Tibial nerve (tissue), 4 donors: ENCODE measurements at regions not wholly inside any gene's neighbourhood (a gene's known extent, or its start where the extent isn't known, plus 50 kb on each side); places are given as distances from the start of the nearest gene placed in this dataset.

Experiments
- DNase-seq, 2 donors: peaks; one replicate each; pipeline ENCODE4 v3.0.0-alpha.2; 2019; ENCODE audit warnings: low spot score in 2 of 2
- H3K27ac ChIP-seq, 4 donors: fragments of 200-600 bp; sonication (generic) in 3 of 4; one replicate each; pipeline ENCODE4 v1.5.1; 2017 to 2019; ENCODE audit warnings: mild to moderate bottlenecking in 1 of 4
- H3K27me3 ChIP-seq, 2 donors: fragments of 200-600 bp; sonication (generic) in 1 of 2; one replicate each; pipeline versions ENCODE4 v1.5.1 to v1.6.0; 2017 to 2019
- H3K36me3 ChIP-seq, 3 donors: fragments of 200-600 bp; sonication (generic); one replicate each; pipeline ENCODE4 v1.5.1; 2018 to 2019
- H3K4me1 ChIP-seq, 4 donors: fragments of 200-600 bp; sonication (generic) in 3 of 4; one replicate each; pipeline ENCODE4 v1.5.1; 2017 to 2019
- H3K4me3 ChIP-seq, 4 donors: fragments of 200-600 bp; sonication (generic) in 3 of 4; one replicate each; pipeline ENCODE4 v1.5.1; 2017 to 2019; ENCODE audit warnings: mild to moderate bottlenecking in 1 of 4, moderate library complexity in 1 of 4
- H3K9me3 ChIP-seq, 4 donors: fragments of 200-600 bp; sonication (generic) in 3 of 4; one replicate each; pipeline ENCODE4 v1.5.1; 2017 to 2019
- CTCF ChIP-seq, 5 experiments: fragments of 200-600 bp in 3 of 5; fragments of 450-650 bp in 2 of 5; sonication (generic) in 3 of 5; IDR thresholded peaks; one replicate each; pipeline ENCODE4 v1.5.1; 2016 to 2019; ENCODE audit warnings: antibody characterized with exemption in 5 of 5, mild to moderate bottlenecking in 3 of 5, moderate library complexity in 2 of 5
- EP300 ChIP-seq, 2 donors: sonication (generic); formaldehyde crosslinking; IDR thresholded peaks; one replicate each; pipeline ENCODE4 v1.6.1; 2017; ENCODE audit warnings: antibody characterized with exemption in 2 of 2, mild to moderate bottlenecking in 1 of 2
- POLR2A ChIP-seq, 2 donors: fragments of 450-650 bp; IDR thresholded peaks; one replicate each; pipeline ENCODE4 v1.6.1; 2017; ENCODE audit warnings: antibody characterized with exemption in 2 of 2, mild to moderate bottlenecking in 2 of 2, moderate library complexity in 2 of 2
- WGBS, 2 donors: methylation state at CpG; one replicate each; pipeline ENCODE4 v1.1.5; 2018; 5-methylcytosine and 5-hydroxymethylcytosine counted together

- Histone ChIP-seq H3K27ac (no peak overlapping the region), H3K4me1 (no peaks in the 10 kb centered on the region), H3K27me3 (no peaks in the 10 kb centered on the region), H3K36me3 (no peaks in the 10 kb centered on the region), H3K9me3 (peaks cover 0 to 2% (median 0%) of the 10 kb centered on the region in 4 donors), H3K4me3 (no peak overlapping the region)
- TF ChIP-seq POLR2A (IDR thresholded peaks at IDR 0.05) (no peak), CTCF (IDR thresholded peaks at IDR 0.05) (no peak), EP300 (IDR thresholded peaks at IDR 0.05) (no peak)
- 78 to 82% methylated on average over 4 of the region's 4 CpGs for WGBS, 2 donors
- DNase-seq = no peak
Measured at GRCh38 chr20:21653628-21654027, 51.8 kb upstream of the PAX1 start.

- WGBS, 2 donors = 53 to 59% methylated on average over 6 of the region's 6 CpGs
- no peak overlapping the region for H3K27ac ChIP-seq
- H3K27me3 ChIP-seq = no peaks in the 10 kb centered on the region
- TF ChIP-seq CTCF (IDR thresholded peaks at IDR 0.05) = no peak
- H3K9me3 ChIP-seq = peaks cover 0 to 24% (median 2%) of the 10 kb centered on the region in 4 donors
- H3K36me3 ChIP-seq = no peaks in the 10 kb centered on the region
- no peaks in the 10 kb centered on the region for H3K4me1 ChIP-seq
- H3K4me3 ChIP-seq = no peak overlapping the region
- no peak for DNase-seq
Measured at GRCh38 chr20:21643417-21643816, 62.0 kb upstream of the PAX1 start.

GRCh38 chr20:21640556-21640955 is 64.9 kb upstream of the PAX1 start:
- H3K9me3 ChIP-seq = no peaks in the 10 kb centered on the region
- no peak for TF ChIP-seq EP300 (IDR thresholded peaks at IDR 0.05)
- no peak for TF ChIP-seq CTCF (IDR thresholded peaks at IDR 0.05)
- TF ChIP-seq POLR2A (IDR thresholded peaks at IDR 0.05) = no peak
- no peaks in the 10 kb centered on the region for H3K27me3 ChIP-seq
- no peak overlapping the region for H3K27ac ChIP-seq
- 20 to 22% methylated on average over 4 of the region's 4 CpGs for WGBS, 2 donors
- DNase-seq = no peak
- no peaks in the 10 kb centered on the region for H3K36me3 ChIP-seq
- no peaks in the 10 kb centered on the region for H3K4me1 ChIP-seq
- no peak overlapping the region for H3K4me3 ChIP-seq

- Histone ChIP-seq H3K4me1 (no peaks in the 10 kb centered on the region), H3K36me3 (no peaks in the 10 kb centered on the region), H3K27ac (no peak overlapping the region), H3K27me3 (no peaks in the 10 kb centered on the region), H3K9me3 (no peaks in the 10 kb centered on the region), H3K4me3 (no peak overlapping the region)
- no peak for DNase-seq
- TF ChIP-seq EP300 (IDR thresholded peaks at IDR 0.05) (no peak), CTCF (IDR thresholded peaks at IDR 0.05) (no peak), POLR2A (IDR thresholded peaks at IDR 0.05) (no peak)
- 85 to 87% methylated on average over 4 of the region's 4 CpGs for WGBS, 2 donors
Measured at GRCh38 chr20:21633829-21634228, 71.6 kb upstream of the PAX1 start.

DNA sequence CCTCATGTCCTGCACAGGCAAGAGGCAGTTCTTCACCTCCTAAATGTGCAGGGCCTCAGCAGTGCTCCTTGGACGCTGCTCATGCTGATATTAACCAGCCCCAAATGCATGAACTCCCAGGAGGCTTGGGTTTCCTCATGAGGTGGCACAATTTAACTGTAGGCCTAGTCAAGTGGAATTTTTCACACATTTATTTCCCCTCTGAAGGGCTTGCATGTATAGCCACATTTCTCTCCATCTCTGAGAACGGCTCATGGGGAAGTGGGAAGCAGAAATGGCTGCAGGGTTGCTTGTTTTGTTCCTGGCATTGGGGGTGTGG is 72.8 kb upstream of the PAX1 start:
- Histone ChIP-seq H3K27ac (no peak overlapping the region), H3K9me3 (no peaks in the 10 kb centered on the region), H3K36me3 (no peaks in the 10 kb centered on the region), H3K4me3 (no peak overlapping the region), H3K4me1 (no peaks in the 10 kb centered on the region), H3K27me3 (no peaks in the 10 kb centered on the region)
- DNase-seq = no peak
- no peak for TF ChIP-seq CTCF (IDR thresholded peaks at IDR 0.05)
- no peak for TF ChIP-seq EP300 (IDR thresholded peaks at IDR 0.05)
- no peak for TF ChIP-seq POLR2A (IDR thresholded peaks at IDR 0.05)
- 57 to 75% methylated on average over 2 of the region's 2 CpGs for WGBS, 2 donors
